ENCODE measurements at regions not wholly inside any gene's neighbourhood (a gene's known extent, or its start where the extent isn't known, plus 50 kb on each side); places are given as distances from the start of the nearest gene placed in this dataset.

GRCh38 chr9:13629067-13629466 lies 349.6 kb upstream of the MPDZ start:
- H3K9me3 ChIP-seq (ENCODE audit: low read depth, low read length, poor library complexity, severe bottlenecking), result no peaks in the 10 kb centered on the region
- H3K4me1 ChIP-seq (ENCODE audit: insufficient read depth, low read length, poor library complexity, severe bottlenecking), result no peaks in the 10 kb centered on the region
- no TSS peak for BruUV-seq (replicated peaks)
- H3K36me3 ChIP-seq (ENCODE audit: insufficient read depth, low read length, poor library complexity, severe bottlenecking), result no peaks in the 10 kb centered on the region
- CTCF ChIA-PET, result no interaction called here
- TF ChIP-seq EZH2 (IDR thresholded peaks at IDR 0.05; ENCODE audit: borderline replicate concordance, low read depth, low read length, poor library complexity, severe bottlenecking), result no peak
- no peak overlapping the region for H3K4me3 ChIP-seq (ENCODE audit: low read depth, low read length, poor library complexity, severe bottlenecking)
- intact Hi-C loops (cut with micrococcal nuclease; ENCODE audit: unreplicated experiment), result no loop called here
- H3K27ac ChIP-seq (ENCODE audit: low read depth, low read length, poor library complexity, severe bottlenecking), result no peak overlapping the region
- POLR2A ChIA-PET (ENCODE audit: low non-redundant PET), result no interaction called here
- DNase-seq (ENCODE audit: low spot score), result no peak
- peaks cover 18% of the 10 kb centered on the region for H3K27me3 ChIP-seq (replicated peaks; ENCODE audit: insufficient read depth, low read depth, low read length, poor library complexity)

GRCh38 chr9:13628526-13628925 lies 349.0 kb upstream of the MPDZ start:
- Histone ChIP-seq H3K9me3 (ENCODE audit: low read depth, low read length, poor library complexity, severe bottlenecking) (no peaks in the 10 kb centered on the region), H3K27ac (ENCODE audit: low read depth, low read length, poor library complexity, severe bottlenecking) (no peak overlapping the region), H3K4me1 (ENCODE audit: insufficient read depth, low read length, poor library complexity, severe bottlenecking) (no peaks in the 10 kb centered on the region), H3K27me3 (replicated peaks; ENCODE audit: insufficient read depth, low read depth, low read length, poor library complexity) (peaks cover 18% of the 10 kb centered on the region), H3K4me3 (ENCODE audit: low read depth, low read length, poor library complexity, severe bottlenecking) (no peak overlapping the region), H3K36me3 (ENCODE audit: insufficient read depth, low read length, poor library complexity, severe bottlenecking) (no peaks in the 10 kb centered on the region)
- ChIA-PET CTCF (no interaction called here), POLR2A (ENCODE audit: low non-redundant PET) (no interaction called here)
- BruUV-seq (replicated peaks), result no TSS peak
- DNase-seq (ENCODE audit: low spot score), result no peak
- intact Hi-C loops (cut with micrococcal nuclease; ENCODE audit: unreplicated experiment), result no loop called here
- no peak for TF ChIP-seq EZH2 (IDR thresholded peaks at IDR 0.05; ENCODE audit: borderline replicate concordance, low read depth, low read length, poor library complexity, severe bottlenecking)
- TF ChIP-seq CTCF (conservative IDR thresholded peaks at IDR 0.05; ENCODE audit: low read depth, low read length), result no peak

- CTCF ChIA-PET, result no interaction called here
- Histone ChIP-seq H3K27ac (ENCODE audit: low read depth, low read length, poor library complexity, severe bottlenecking) (no peak overlapping the region), H3K27me3 (replicated peaks; ENCODE audit: insufficient read depth, low read depth, low read length, poor library complexity) (peaks cover 24% of the 10 kb centered on the region), H3K4me1 (ENCODE audit: insufficient read depth, low read length, poor library complexity, severe bottlenecking) (no peaks in the 10 kb centered on the region), H3K9me3 (ENCODE audit: low read depth, low read length, poor library complexity, severe bottlenecking) (no peaks in the 10 kb centered on the region), H3K36me3 (ENCODE audit: insufficient read depth, low read length, poor library complexity, severe bottlenecking) (no peaks in the 10 kb centered on the region), H3K4me3 (ENCODE audit: low read depth, low read length, poor library complexity, severe bottlenecking) (no peak overlapping the region)
- no TSS peak for BruUV-seq (replicated peaks)
- TF ChIP-seq CTCF (conservative IDR thresholded peaks at IDR 0.05; ENCODE audit: low read depth, low read length), result no peak
- no peak for TF ChIP-seq EZH2 (IDR thresholded peaks at IDR 0.05; ENCODE audit: borderline replicate concordance, low read depth, low read length, poor library complexity, severe bottlenecking)
- intact Hi-C loops (cut with micrococcal nuclease; ENCODE audit: unreplicated experiment), result no loop called here
- POLR2A ChIA-PET (ENCODE audit: low non-redundant PET), result no interaction called here
- no peak for DNase-seq (ENCODE audit: low spot score)
These were observed 348.0 kb upstream of the MPDZ start for GRCh38 chr9:13627502-13627901.

- POLR2A ChIA-PET (ENCODE audit: low non-redundant PET), result no interaction called here
- H3K4me1 ChIP-seq (ENCODE audit: insufficient read depth, low read length, poor library complexity, severe bottlenecking), result no peaks in the 10 kb centered on the region
- no peaks in the 10 kb centered on the region for H3K9me3 ChIP-seq (ENCODE audit: low read depth, low read length, poor library complexity, severe bottlenecking)
- H3K27ac ChIP-seq (ENCODE audit: low read depth, low read length, poor library complexity, severe bottlenecking), result no peak overlapping the region
- CTCF ChIA-PET, result no interaction called here
- intact Hi-C loops (cut with micrococcal nuclease; ENCODE audit: unreplicated experiment), result no loop called here
- DNase-seq (ENCODE audit: low spot score), result no peak
- no TSS peak for BruUV-seq (replicated peaks)
- peaks cover 29% of the 10 kb centered on the region for H3K27me3 ChIP-seq (replicated peaks; ENCODE audit: insufficient read depth, low read depth, low read length, poor library complexity)
- TF ChIP-seq CTCF (conservative IDR thresholded peaks at IDR 0.05; ENCODE audit: low read depth, low read length) (no peak), EZH2 (IDR thresholded peaks at IDR 0.05; ENCODE audit: borderline replicate concordance, low read depth, low read length, poor library complexity, severe bottlenecking) (no peak)
- H3K4me3 ChIP-seq (ENCODE audit: low read depth, low read length, poor library complexity, severe bottlenecking), result no peak overlapping the region
- no peaks in the 10 kb centered on the region for H3K36me3 ChIP-seq (ENCODE audit: insufficient read depth, low read length, poor library complexity, severe bottlenecking)
These were observed 347.6 kb upstream of the MPDZ start for GRCh38 chr9:13627071-13627470.

All from A673 (cell line).